HG03432 (cell line): ENCODE measurements at regions not wholly inside any gene's neighbourhood (a gene's known extent, or its start where the extent isn't known, plus 50 kb on each side); places are given as distances from the start of the nearest gene placed in this dataset.

Experiments
- ATAC-seq: cut with Tn5 transposase; IDR thresholded peaks from one replicate; pipeline ENCODE4 v1.9.1; 2021; ENCODE audit warnings: mild to moderate bottlenecking, moderate library complexity; ENCODE audit not compliant: unreplicated experiment

DNA sequence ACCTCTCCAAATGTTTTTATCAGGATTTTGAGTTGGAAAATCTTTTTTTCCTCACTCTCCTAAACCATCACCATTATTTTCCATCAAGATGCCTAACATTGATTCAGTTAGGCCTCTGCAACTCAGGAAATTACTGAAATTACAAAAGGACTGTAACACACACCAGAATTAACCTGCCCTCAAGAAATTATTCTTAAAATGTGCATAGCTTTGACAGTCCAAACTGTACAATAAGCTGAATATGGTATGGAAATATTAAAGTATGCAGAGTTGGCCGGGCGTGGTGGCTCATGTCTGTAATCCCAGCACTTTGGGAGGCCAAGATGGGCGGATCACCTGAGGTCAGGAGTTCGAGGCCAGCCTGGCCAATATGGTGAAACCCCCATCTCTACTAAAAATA lies 50.2 kb upstream of the PHLPP1 start:
- no peak for ATAC-seq
